ENCODE measurements at regions not wholly inside any gene's neighbourhood (a gene's known extent, or its start where the extent isn't known, plus 50 kb on each side); places are given as distances from the start of the nearest gene placed in this dataset.

- no peaks in the 10 kb centered on the region for H3K9me3 Mint-ChIP-seq
- no peaks in the 10 kb centered on the region for H3K36me3 Mint-ChIP-seq (ENCODE audit: insufficient read depth)
- ATAC-seq (replicated peaks; ENCODE audit: extremely low read depth, poor library complexity, severe bottlenecking) (no peak), DNase-seq (ENCODE audit: low spot score in 2 of 2) (no peak)
- H3K27me3 Mint-ChIP-seq: no peaks in the 10 kb centered on the region
- no peak overlapping the region for H3K27ac Mint-ChIP-seq (ENCODE audit: low read depth)
- H3K4me3 Mint-ChIP-seq: no peak overlapping the region
- H3K4me1 Mint-ChIP-seq: peaks cover 31% of the 10 kb centered on the region
Measured at GRCh38 chr1:58927041-58927721, 143.3 kb upstream of the JUN start.

DNA sequence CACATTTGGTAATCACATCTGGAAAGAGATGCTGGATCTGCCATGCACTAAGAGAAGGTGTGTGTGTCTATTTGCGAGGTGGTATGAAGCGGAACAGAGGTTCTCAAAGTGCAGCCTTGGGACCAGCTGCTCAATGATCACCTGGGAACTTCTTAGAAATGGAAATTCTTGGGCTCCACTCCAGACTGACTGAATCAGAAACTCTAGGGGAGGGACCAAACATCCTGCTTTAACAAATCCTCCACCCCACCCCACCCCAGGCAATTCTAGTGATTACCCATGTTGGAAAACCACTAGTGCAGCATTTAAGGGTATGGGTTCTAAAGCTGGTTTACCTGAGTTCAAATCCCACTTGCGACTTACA is 143.9 kb upstream of the JUN start:
- Mint-ChIP-seq H3K4me3 (no peak overlapping the region), H3K27ac (ENCODE audit: low read depth) (no peak overlapping the region), H3K27me3 (no peaks in the 10 kb centered on the region), H3K9me3 (no peaks in the 10 kb centered on the region), H3K4me1 (peaks cover 31% of the 10 kb centered on the region), H3K36me3 (ENCODE audit: insufficient read depth) (no peaks in the 10 kb centered on the region)
- ATAC-seq (replicated peaks; ENCODE audit: extremely low read depth, poor library complexity, severe bottlenecking) (no peak), DNase-seq (ENCODE audit: low spot score in 2 of 2) (no peak)

DNA sequence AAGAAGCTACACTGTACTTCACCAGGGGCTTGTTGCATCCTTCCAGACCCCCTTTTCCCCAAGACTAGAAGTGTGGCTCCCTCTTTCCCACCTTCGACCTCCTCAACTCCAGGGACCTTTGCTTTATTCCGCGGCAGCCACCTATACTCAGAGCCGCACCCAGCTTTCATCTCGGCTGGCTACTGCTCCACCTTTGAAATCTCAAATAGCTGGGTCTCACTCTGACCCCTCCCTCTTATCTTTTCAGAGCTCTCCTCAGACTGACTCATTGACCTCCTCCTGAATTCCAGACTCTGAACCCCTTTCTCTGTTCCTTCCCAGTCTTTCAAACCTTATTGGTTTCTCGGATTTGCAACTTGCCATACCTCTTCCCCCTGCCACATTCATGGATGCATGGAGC is 144.7 kb upstream of the JUN start:
- ATAC-seq (replicated peaks; ENCODE audit: extremely low read depth, poor library complexity, severe bottlenecking) (no peak), DNase-seq (ENCODE audit: low spot score in 2 of 2) (no peak)
- no peaks in the 10 kb centered on the region for H3K36me3 Mint-ChIP-seq (ENCODE audit: insufficient read depth)
- no peaks in the 10 kb centered on the region for H3K27me3 Mint-ChIP-seq
- H3K9me3 Mint-ChIP-seq: no peaks in the 10 kb centered on the region
- no peak overlapping the region for H3K4me3 Mint-ChIP-seq
- peaks cover 32% of the 10 kb centered on the region for H3K4me1 Mint-ChIP-seq
- peak overlapping the region; percentile 29 for H3K27ac Mint-ChIP-seq (ENCODE audit: low read depth)

- Mint-ChIP-seq H3K4me3 (no peak overlapping the region), H3K27ac (ENCODE audit: low read depth) (no peak overlapping the region), H3K4me1 (peaks cover 37% of the 10 kb centered on the region), H3K36me3 (ENCODE audit: insufficient read depth) (no peaks in the 10 kb centered on the region), H3K27me3 (no peaks in the 10 kb centered on the region), H3K9me3 (no peaks in the 10 kb centered on the region)
- ATAC-seq (replicated peaks; ENCODE audit: extremely low read depth, poor library complexity, severe bottlenecking): no peak
- DNase-seq (ENCODE audit: low spot score in 2 of 2): no peak
Measured at GRCh38 chr1:58929671-58930325, 146.0 kb upstream of the JUN start.

DNA sequence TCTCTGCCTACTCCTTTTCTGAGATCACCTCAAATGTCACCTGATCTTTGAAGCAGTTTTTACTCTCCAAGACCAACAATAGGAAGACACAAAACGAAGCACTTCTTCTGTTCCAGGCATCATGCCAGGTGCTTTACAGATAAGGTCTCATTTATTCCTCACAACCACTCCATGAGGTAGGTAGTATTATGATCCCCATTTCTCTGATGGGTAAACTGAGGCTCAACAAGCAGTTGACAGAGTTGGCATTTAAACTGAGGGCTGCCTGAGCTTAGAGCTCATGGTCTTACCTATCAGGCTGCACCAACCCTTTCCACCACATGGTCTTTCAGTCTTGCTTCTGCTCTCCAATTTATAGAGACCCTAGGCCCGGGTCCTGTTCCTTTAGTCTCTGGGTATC is 147.2 kb upstream of the JUN start:
- H3K27me3 Mint-ChIP-seq: no peaks in the 10 kb centered on the region
- H3K9me3 Mint-ChIP-seq: no peaks in the 10 kb centered on the region
- H3K4me3 Mint-ChIP-seq: no peak overlapping the region
- no peaks in the 10 kb centered on the region for H3K36me3 Mint-ChIP-seq (ENCODE audit: insufficient read depth)
- no peak for DNase-seq (ENCODE audit: low spot score in 2 of 2)
- ATAC-seq (replicated peaks; ENCODE audit: extremely low read depth, poor library complexity, severe bottlenecking): no peak
- H3K4me1 Mint-ChIP-seq: peaks cover 37% of the 10 kb centered on the region
- H3K27ac Mint-ChIP-seq (ENCODE audit: low read depth): no peak overlapping the region

- Mint-ChIP-seq H3K27ac (ENCODE audit: low read depth) (peak overlapping the region; percentile 26), H3K27me3 (no peaks in the 10 kb centered on the region), H3K9me3 (no peaks in the 10 kb centered on the region), H3K36me3 (ENCODE audit: insufficient read depth) (no peaks in the 10 kb centered on the region), H3K4me3 (no peak overlapping the region), H3K4me1 (peaks cover 42% of the 10 kb centered on the region)
- no peak for DNase-seq (ENCODE audit: low spot score in 2 of 2)
- ATAC-seq (replicated peaks; ENCODE audit: extremely low read depth, poor library complexity, severe bottlenecking): no peak
Measured at GRCh38 chr1:58931756-58932155, 147.9 kb upstream of the JUN start.

DNA sequence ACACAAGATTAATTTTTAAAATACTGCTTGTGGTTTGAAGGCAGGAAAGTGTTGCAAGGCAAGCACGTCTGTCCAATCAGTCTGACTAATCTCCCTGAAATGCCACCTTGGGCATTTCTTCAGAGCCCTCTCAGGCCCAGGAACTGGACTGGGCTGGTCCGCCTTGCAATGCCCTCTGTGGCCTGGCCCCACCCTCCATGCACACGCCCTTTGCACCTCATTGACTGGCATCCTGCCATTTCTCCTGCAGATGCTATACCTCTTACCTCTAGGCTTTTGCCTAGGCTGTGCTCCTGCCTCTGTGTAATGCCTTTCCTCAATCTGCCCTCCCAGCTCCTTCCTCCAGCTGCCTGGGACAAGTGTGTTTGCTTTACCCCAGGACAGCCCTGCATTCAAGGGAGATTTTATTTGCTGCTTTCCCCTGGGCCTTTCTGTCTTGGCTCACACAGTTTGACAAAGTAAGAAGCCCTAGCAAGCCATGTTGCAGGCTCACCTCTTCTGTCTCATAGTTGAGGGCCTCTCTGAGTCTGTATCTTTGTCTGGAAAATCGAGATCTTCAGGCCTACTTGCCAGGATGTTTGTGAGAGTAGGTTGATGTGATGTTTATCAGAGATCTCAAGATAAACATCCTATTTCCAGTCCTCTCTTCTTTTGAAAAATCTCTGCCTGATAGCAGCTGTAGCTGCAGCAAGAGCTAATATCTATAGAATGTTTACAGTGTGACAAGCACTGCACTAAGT is 149.2 kb upstream of the JUN start:
- no peaks in the 10 kb centered on the region for H3K36me3 Mint-ChIP-seq (ENCODE audit: insufficient read depth)
- peaks cover 41% of the 10 kb centered on the region for H3K4me1 Mint-ChIP-seq
- no peaks in the 10 kb centered on the region for H3K9me3 Mint-ChIP-seq
- H3K27me3 Mint-ChIP-seq: no peaks in the 10 kb centered on the region
- no peak overlapping the region for H3K4me3 Mint-ChIP-seq
- H3K27ac Mint-ChIP-seq (ENCODE audit: low read depth): peak overlapping the region; percentile 26
- ATAC-seq (replicated peaks; ENCODE audit: extremely low read depth, poor library complexity, severe bottlenecking) (peak; percentile 32), DNase-seq (ENCODE audit: low spot score in 2 of 2) (no peak)

GRCh38 chr1:58933599-58933926 is 149.7 kb upstream of the JUN start:
- no peak for ATAC-seq (replicated peaks; ENCODE audit: extremely low read depth, poor library complexity, severe bottlenecking)
- Mint-ChIP-seq H3K9me3 (no peaks in the 10 kb centered on the region), H3K36me3 (ENCODE audit: insufficient read depth) (peaks cover under 1% of the 10 kb centered on the region), H3K27ac (ENCODE audit: low read depth) (no peak overlapping the region), H3K27me3 (no peaks in the 10 kb centered on the region), H3K4me3 (no peak overlapping the region), H3K4me1 (peaks cover 44% of the 10 kb centered on the region)
- DNase-seq (ENCODE audit: low spot score in 2 of 2): no peak

GRCh38 chr1:58934706-58935105 is 150.9 kb upstream of the JUN start:
- Mint-ChIP-seq H3K4me3 (no peak overlapping the region), H3K9me3 (no peaks in the 10 kb centered on the region), H3K4me1 (peaks cover 52% of the 10 kb centered on the region), H3K27ac (ENCODE audit: low read depth) (no peak overlapping the region), H3K27me3 (no peaks in the 10 kb centered on the region), H3K36me3 (ENCODE audit: insufficient read depth) (peaks cover 1% of the 10 kb centered on the region)
- ATAC-seq (replicated peaks; ENCODE audit: extremely low read depth, poor library complexity, severe bottlenecking): no peak
- no peak for DNase-seq (ENCODE audit: low spot score in 2 of 2)

GRCh38 chr1:58936973-58937372 is 153.1 kb upstream of the JUN start:
- Mint-ChIP-seq H3K9me3 (no peaks in the 10 kb centered on the region), H3K27ac (ENCODE audit: low read depth) (no peak overlapping the region)
- ATAC-seq (replicated peaks; ENCODE audit: extremely low read depth, poor library complexity, severe bottlenecking): no peak

GRCh38 chr1:58939146-58939545 is 155.3 kb upstream of the JUN start:
- no peaks in the 10 kb centered on the region for H3K27me3 Mint-ChIP-seq
- peaks cover 69% of the 10 kb centered on the region for H3K4me1 Mint-ChIP-seq
- H3K9me3 Mint-ChIP-seq: no peaks in the 10 kb centered on the region
- H3K36me3 Mint-ChIP-seq (ENCODE audit: insufficient read depth): peaks cover 9% of the 10 kb centered on the region
- ATAC-seq (replicated peaks; ENCODE audit: extremely low read depth, poor library complexity, severe bottlenecking): no peak
- no peak for DNase-seq (ENCODE audit: low spot score in 2 of 2)
- no peak overlapping the region for H3K27ac Mint-ChIP-seq (ENCODE audit: low read depth)
- no peak overlapping the region for H3K4me3 Mint-ChIP-seq

More at GRCh38 chr1:58936973-58937372, 153.1 kb upstream of the JUN start:
- Mint-ChIP-seq H3K36me3 (ENCODE audit: insufficient read depth) (peaks cover 9% of the 10 kb centered on the region), H3K27me3 (no peaks in the 10 kb centered on the region), H3K4me1 (peaks cover 67% of the 10 kb centered on the region), H3K4me3 (no peak overlapping the region)
- DNase-seq (ENCODE audit: low spot score in 2 of 2): no peak

GRCh38 chr1:58939666-58940370 is 156.0 kb upstream of the JUN start:
- no peak for DNase-seq (ENCODE audit: low spot score in 2 of 2)
- Mint-ChIP-seq H3K4me3 (no peak overlapping the region), H3K36me3 (ENCODE audit: insufficient read depth) (peaks cover 9% of the 10 kb centered on the region), H3K27me3 (no peaks in the 10 kb centered on the region), H3K4me1 (peaks cover 75% of the 10 kb centered on the region), H3K27ac (ENCODE audit: low read depth) (no peak overlapping the region), H3K9me3 (no peaks in the 10 kb centered on the region)
- no peak for ATAC-seq (replicated peaks; ENCODE audit: extremely low read depth, poor library complexity, severe bottlenecking)
